Anterior cingulate cortex (tissue), 58 donors: ENCODE measurements at regions not wholly inside any gene's neighbourhood (a gene's known extent, or its start where the extent isn't known, plus 50 kb on each side); places are given as distances from the start of the nearest gene placed in this dataset.

ENCODE experiments used
- DNase-seq, 58 donors: peaks; one replicate each; lab custom pipeline; 2025; lab: John Stamatoyannopoulos, UW

- DNase-seq, result peak in 1 of 58 donors; percentile 34
Observed at GRCh38 chr9:19614294-19614693, 174.5 kb downstream of the SLC24A2 start.

- no peak for DNase-seq
Observed at GRCh38 chr9:19600538-19600937, 188.3 kb downstream of the SLC24A2 start.

GRCh38 chr9:19598722-19599121, 189.9 kb downstream of the ACER2 start:
- no peak for DNase-seq

GRCh38 chr9:19597176-19597575, 188.4 kb downstream of the ACER2 start:
- DNase-seq, result no peak

GRCh38 chr9:19595003-19595402, 186.2 kb downstream of the ACER2 start:
- DNase-seq, result no peak

- peak in 1 of 58 donors; percentile 47 for DNase-seq
Observed at GRCh38 chr9:19587678-19588077, 178.9 kb downstream of the ACER2 start.

- DNase-seq, result no peak
Observed at GRCh38 chr9:19583890-19584289, 175.1 kb downstream of the ACER2 start.

- DNase-seq, result no peak
Observed at GRCh38 chr9:19577411-19577810, 168.6 kb downstream of the ACER2 start.

GRCh38 chr9:19568946-19569345, 160.1 kb downstream of the ACER2 start:
- no peak for DNase-seq

GRCh38 chr9:19564396-19565061, 155.7 kb downstream of the ACER2 start:
- DNase-seq, result no peak

GRCh38 chr9:19555214-19555613, 146.4 kb downstream of the ACER2 start:
- no peak for DNase-seq

- peak in 1 of 58 donors; percentile 5 for DNase-seq
Observed at GRCh38 chr9:19554529-19554928, 145.7 kb downstream of the ACER2 start.

- DNase-seq, result peak in 2 of 58 donors; percentile 9 to 27
Observed at GRCh38 chr9:19553441-19553840, 144.6 kb downstream of the ACER2 start.

GRCh38 chr9:19552282-19553105, 143.7 kb downstream of the ACER2 start:
- DNase-seq, result peak in 2 of 58 donors; percentile 12

- peak in 9 of 58 donors; percentile 7 to 56 (median 20) for DNase-seq
Observed at GRCh38 chr9:19551124-19551929, 142.5 kb downstream of the ACER2 start.

- no peak for DNase-seq
Observed at GRCh38 chr9:19550009-19550408, 141.2 kb downstream of the ACER2 start.

GRCh38 chr9:19533373-19533772, 124.6 kb downstream of the ACER2 start:
- no peak for DNase-seq

- no peak for DNase-seq
Observed at GRCh38 chr9:19527663-19528062, 118.9 kb downstream of the ACER2 start.

GRCh38 chr9:19522558-19522957, 113.7 kb downstream of the ACER2 start:
- no peak for DNase-seq

- no peak for DNase-seq
Observed at GRCh38 chr9:19521205-19521604, 112.4 kb downstream of the ACER2 start.
